ENCODE measurements at regions not wholly inside any gene's neighbourhood (a gene's known extent, or its start where the extent isn't known, plus 50 kb on each side); places are given as distances from the start of the nearest gene placed in this dataset.

- DNase-seq, result no peak
These were observed 168.9 kb downstream of the DCK start for GRCh38 chr4:71162386-71162785.

GRCh38 chr4:71163317-71163716 is 169.9 kb downstream of the DCK start:
- DNase-seq, result no peak

GRCh38 chr4:71167083-71167482 is 171.7 kb upstream of the SLC4A4 start:
- DNase-seq, result no peak

- no peak for DNase-seq
These were observed 167.2 kb upstream of the SLC4A4 start for GRCh38 chr4:71171592-71171991.

- no peak for DNase-seq
These were observed 157.5 kb upstream of the SLC4A4 start for GRCh38 chr4:71181332-71181731.

- DNase-seq, result peak; percentile 68
These were observed 154.5 kb upstream of the SLC4A4 start for GRCh38 chr4:71184195-71184781.

- no peak for DNase-seq
These were observed 153.8 kb upstream of the SLC4A4 start for GRCh38 chr4:71185037-71185436.

GRCh38 chr4:71186257-71186565 is 152.6 kb upstream of the SLC4A4 start:
- DNase-seq, result no peak

GRCh38 chr4:71186566-71187403 is 152.0 kb upstream of the SLC4A4 start:
- peak; percentile 61 for DNase-seq

GRCh38 chr4:71187404-71188155 is 151.2 kb upstream of the SLC4A4 start:
- DNase-seq, result peak; percentile 53

- DNase-seq, result no peak
These were observed 150.6 kb upstream of the SLC4A4 start for GRCh38 chr4:71188156-71188640.

- no peak for DNase-seq
These were observed 149.9 kb upstream of the SLC4A4 start for GRCh38 chr4:71188951-71189350.

GRCh38 chr4:71189471-71189870 is 149.3 kb upstream of the SLC4A4 start:
- peak; percentile 59 for DNase-seq

- no peak for DNase-seq
These were observed 144.4 kb upstream of the SLC4A4 start for GRCh38 chr4:71194454-71194853.

GRCh38 chr4:71195924-71196323 is 142.9 kb upstream of the SLC4A4 start:
- peak; percentile 90 for DNase-seq

GRCh38 chr4:71198958-71199357 is 139.9 kb upstream of the SLC4A4 start:
- no peak for DNase-seq

- no peak for DNase-seq
These were observed 137.8 kb upstream of the SLC4A4 start for GRCh38 chr4:71201057-71201456.

GRCh38 chr4:71201817-71202576 is 136.8 kb upstream of the SLC4A4 start:
- peak; percentile 37 for DNase-seq

GRCh38 chr4:71202705-71203104 is 136.1 kb upstream of the SLC4A4 start:
- DNase-seq, result peak; percentile 70

GRCh38 chr4:71204056-71204455 is 134.8 kb upstream of the SLC4A4 start:
- DNase-seq, result no peak

- DNase-seq, result peak; percentile 84
These were observed 132.1 kb upstream of the SLC4A4 start for GRCh38 chr4:71206763-71207162.

GRCh38 chr4:71209161-71209560 is 129.7 kb upstream of the SLC4A4 start:
- peak; percentile 85 for DNase-seq

GRCh38 chr4:71210823-71211222 is 128.0 kb upstream of the SLC4A4 start:
- DNase-seq, result peak; percentile 30
